ENCODE measurements at regions not wholly inside any gene's neighbourhood (a gene's known extent, or its start where the extent isn't known, plus 50 kb on each side); places are given as distances from the start of the nearest gene placed in this dataset.
"Not testable (repeated sequence)": the region's sequence is repeated elsewhere in the genome, so short reads cannot be mapped to it uniquely, and the experiment has no call there.

DNA sequence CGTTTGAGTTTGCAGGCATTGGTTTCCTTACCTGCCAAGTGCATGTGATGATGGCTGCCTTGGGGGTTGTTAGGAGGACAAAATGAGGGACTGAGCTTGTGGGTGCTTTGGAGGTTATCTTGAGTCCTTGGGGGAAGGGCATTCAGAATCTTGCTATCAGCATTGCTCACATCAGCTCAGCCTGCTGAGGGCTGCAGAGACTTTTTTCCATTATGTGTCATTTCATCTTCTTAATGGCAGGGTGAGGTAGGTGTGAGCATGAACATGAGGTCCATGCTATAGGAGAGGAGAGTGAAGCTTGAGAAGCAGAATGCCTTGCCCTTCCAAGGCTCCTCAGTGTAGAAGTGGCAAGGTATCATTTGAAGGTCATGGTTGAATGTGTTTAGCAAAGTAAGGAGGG, 112.3 kb downstream of the MIAT start:
- no peak for DNase-seq

DNA sequence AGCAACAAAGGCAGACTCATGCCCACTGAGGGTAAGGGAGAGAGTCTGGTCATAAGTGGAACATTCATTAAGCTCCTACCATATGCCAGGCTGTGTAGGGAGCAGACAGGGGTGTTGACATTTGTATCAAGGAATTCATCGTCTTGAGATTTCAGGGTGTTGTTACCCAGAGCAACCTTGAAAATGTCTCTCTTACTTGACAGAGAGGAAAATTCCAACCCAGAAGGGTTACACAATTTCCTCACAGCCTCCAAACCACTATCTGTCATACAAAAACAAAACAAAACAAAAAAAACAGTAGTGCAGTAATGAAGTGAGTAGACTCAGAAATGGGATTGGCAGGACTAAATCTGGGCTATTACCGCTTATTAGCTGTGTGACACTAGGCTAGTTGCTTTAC, 113.2 kb downstream of the MIAT start:
- no peak for DNase-seq

DNA sequence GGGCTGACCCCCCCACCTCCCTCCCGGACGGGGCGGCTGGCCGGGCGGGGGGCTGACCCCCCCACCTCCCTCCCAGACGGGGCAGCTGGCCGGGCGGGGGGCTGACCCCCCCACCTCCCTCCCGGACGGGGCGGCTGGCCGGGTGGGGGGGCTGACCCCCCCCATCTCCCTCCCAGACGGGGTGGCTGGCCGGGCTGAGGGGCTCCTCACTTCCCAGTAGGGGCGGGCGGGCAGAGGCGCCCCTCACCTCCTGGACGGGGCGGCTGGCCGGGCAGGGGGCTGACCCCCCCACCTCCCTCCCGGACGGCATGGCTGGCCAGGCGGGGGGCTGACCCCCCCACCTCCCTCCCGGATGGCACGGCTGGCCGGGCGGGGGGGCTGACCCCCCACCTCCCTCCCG, 115.7 kb downstream of the MIAT start:
- DNase-seq, result not testable (repeated sequence)

DNA sequence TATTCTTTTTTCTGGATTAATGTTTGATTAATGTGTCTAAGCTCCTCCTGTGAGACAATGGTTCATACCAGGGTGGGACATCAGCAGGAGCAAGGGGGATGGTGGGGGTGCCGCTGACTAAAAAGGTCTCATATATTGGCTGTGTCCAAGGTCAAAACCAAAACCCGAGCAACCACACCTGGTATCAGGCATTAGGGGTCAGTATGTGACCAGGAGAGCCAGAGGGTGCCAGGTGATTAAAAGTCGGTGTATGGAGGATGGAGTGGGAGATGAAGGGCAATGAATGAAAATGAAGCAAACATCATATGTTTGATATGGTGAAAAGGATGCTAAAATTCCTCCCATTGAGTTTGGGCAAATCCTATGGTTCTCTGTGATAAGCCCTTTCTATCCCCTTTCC, 118.0 kb downstream of the MIAT start:
- DNase-seq, result no peak

DNA sequence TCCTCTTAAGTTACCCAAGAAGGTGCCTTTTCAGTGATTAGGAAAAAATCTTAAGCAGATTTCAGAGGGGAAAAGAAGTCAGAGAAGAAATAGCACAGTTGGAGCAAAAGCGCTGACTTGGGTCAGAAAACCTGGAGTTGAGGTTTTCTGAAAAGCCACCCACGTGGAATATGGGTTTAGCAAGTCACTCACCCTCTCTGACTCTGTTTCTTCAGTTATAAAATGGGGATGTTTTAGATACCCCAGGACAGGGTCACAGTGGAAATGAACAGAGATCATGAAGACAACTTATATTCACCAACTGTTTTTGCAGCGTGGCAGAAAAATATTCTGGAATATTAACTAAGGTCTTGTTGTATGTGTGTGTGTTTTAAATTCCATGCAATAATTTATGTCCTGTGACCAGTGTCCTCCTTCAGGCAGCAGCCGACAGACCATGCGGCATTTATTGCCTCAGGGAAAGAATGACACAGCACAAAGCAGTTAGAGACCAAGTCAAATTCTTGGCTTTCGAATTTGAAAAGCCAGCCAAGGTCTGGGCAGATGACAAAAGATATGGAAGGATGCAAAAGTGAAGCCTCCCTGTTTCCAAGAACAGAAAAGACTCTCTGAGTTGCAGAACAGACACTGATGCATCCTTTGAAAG, 119.9 kb downstream of the MIAT start:
- no peak for DNase-seq

DNA sequence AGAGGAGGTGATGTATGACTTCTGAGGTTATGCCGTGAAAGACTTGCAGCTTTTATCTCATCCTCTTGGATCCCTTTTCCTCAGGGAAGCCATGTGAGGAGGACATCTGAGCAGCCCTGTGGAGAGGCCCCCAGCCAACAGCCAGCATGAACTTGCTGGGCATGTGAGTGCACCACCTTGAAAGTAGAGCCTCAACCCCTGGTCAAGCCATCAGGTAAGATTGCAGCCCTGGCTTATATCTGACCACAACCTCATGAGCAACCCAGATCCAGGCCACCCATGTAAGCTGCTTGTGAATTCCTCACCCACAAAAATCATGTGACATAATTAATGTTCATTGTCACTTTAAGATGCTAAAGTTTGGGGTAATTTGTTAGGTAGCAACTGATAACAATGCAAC, 121.0 kb downstream of the MIAT start:
- no peak for DNase-seq

DNA sequence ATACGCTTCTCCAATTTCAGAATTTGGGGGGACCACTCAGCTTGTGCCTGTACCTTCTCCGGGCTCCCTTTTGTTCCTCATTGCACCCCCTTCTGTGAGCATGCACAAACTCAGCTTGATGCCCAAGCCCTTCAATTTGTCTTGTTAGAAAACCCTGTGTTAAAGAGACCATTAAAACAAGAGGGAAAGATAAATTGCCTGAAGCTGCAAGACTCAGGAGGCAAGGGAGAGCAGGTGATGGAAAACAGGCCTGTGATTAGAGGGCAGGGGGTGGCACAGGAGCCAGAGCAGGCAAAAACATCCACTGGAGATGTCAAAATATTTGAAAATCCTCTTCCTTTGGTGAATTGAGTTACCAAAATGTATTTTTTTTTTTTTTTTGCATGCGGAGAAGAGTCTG, 121.7 kb downstream of the MIAT start:
- DNase-seq, result no peak

DNA sequence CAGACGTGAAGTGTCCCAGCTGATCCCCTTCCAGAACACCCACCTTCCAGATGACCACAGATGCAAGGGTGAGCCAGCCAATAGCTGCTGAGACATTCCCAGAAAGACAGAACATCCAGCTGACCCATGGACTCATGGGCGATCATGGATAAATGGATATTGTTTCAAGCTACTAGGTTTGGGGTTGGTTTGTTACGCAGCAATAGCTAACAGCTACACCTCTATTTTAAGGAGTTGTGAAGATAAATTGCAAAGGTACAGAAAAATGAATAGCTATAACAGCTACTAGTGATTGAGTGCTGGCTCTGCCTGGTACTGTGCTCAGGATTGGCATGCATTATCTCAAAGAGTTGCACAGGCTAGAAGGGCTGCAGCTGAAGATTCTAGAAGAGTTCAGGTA, 122.5 kb downstream of the MIAT start:
- DNase-seq, result no peak

DNA sequence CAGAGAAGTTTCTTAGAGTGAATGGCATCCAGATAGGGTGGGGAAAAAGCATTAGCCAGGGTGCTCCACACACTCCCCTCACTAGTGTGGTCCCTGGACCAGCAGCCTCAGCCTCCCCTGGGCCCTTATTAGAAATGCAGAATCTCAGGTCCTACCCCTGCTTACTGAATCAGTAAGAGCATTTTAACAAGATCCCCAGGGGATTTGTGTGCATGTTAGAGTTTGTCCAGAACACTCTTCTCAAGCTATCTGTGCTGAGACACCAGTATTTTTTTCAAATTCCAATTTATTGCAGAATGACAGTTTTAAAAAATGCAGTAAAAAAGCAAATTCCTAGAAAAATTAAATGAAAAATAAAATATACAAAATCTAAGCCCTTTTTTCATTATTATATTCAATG, 123.1 kb downstream of the MIAT start:
- no peak for DNase-seq

DNA sequence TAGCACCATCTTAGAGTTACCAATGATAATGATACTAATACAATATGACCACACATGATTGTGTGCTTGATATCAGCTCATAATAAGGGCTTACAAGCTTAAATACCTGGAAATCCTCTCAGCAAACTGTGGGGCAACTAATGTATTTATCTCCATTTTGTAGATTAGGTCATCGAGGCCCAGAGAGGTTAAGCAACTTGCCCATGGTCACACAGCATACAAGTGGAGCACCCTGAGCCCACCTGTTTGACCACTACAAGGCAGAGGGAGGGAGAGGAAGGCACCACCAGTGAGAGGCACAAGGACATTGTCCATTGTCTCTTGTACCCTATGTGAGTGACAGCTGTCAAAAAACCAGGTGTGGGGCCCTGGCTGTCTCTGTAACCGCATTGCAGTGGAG, 123.7 kb downstream of the MIAT start:
- DNase-seq, result no peak

DNA sequence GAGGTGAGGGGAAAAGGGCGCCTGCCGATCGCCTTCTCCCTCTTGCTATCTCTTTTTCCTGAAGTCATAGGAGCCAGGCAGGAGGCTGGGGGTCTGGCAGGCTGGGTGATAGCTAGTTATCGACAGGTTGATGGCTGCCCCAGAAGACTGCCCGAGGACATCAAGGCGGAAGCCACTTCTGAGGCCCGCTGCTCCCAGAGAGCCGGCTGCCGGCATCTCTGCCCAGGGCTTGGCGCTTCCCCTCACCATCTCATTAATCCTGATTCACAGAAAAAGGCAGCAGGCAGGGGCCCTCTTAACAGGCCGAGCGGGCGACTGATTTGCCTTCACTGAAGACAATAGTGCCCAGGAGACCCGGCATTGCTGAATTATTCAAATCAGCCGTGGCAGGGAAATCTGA, 124.2 kb downstream of the MIAT start:
- no peak for DNase-seq

DNA sequence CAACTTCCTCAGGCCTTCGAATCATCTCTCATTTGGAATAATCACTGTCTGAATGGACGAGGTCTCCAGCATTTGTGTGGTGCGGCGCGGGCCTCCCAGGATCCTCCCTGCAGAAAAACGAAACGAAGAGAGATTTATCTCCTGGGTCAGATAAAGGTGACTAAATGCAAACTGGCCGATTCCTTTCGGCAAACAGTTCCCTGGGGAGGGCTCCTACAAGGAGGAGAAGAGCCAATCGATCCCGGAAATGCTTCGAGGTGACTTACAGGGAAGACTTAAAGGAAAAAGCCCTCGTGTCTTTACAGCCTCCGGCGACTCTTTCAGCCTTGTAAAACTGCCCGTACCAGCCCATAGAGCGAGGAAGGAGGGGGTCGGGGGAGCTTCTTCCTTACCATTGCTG, 126.5 kb downstream of the MIAT start:
- DNase-seq, result no peak

DNA sequence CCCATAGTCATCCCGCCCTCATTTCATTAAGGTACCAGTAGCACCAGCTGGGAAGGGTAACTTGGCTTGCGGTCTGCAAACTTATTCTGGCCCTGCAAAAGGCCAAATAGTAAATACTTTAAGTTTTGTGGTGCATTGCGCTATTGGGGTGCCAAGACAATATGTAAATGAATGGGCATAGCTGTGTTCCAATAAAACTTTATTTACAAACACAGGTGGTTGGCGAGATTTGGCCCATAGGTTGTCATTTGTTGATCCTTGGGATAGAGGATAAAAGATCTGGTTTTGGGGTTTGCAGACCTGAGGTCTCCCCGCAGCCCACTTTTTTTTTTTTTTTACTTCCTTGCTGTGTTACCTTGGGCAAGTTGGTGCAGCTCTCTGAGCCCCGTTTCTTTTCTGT, 127.4 kb downstream of the MIAT start:
- no peak for DNase-seq

DNA sequence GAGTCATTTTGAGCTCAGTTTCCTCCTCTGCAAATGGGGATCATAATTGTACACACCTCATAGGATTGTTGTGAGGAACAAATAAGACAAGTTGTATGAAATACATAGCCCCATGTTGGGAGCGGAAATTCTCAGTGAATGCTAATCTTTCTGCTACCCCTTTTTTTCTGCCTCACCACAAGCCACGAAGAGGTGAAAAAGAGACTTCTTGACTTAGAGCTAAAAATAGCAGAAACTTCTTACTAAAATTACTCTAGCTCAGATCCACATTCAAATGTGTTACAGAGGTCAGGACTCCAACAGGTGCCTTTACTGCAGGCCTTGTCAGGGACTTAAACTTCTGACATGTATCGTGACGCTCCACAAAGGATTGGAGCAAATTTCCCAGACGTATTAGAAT, 128.5 kb downstream of the MIAT start:
- no peak for DNase-seq

DNA sequence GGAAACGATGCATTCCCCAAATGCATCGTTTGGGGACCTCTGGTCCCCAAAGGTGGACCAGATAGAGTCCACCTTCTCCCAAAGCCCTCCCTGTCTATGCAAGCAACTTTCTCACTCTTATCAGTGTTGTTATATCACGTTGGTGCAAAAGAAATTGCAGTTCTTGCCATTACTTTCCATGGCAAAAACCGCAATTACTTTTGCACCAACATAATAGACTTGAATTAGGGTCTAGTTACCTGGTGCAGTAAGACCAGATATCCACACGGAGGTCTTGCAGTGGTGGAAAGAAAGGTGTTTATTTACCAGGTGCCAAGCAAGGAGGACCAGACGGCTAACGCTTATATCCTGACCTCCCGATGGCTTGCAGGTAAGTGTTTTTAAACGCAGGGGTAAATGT, 129.0 kb downstream of the MIAT start:
- no peak for DNase-seq

DNA sequence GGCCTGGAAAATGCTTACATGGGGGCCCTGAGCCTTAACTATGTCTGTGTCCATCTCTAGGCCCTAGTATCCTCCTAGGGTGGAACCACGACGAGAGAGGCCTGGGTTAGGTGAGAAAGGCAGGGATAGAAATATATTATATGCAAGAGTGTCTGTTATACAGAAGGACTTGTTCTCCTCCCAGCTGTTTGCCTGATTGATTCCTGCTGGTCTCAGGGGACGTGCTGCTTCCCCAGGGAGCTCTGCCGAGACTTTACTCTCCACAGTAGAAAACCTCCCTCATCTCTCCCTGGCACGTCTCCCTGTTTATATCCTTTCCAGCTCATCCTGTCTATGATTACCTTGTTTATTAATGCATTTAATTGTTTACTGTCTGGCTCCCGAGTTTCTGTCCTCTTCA, 132.6 kb downstream of the MIAT start:
- DNase-seq, result no peak

DNA sequence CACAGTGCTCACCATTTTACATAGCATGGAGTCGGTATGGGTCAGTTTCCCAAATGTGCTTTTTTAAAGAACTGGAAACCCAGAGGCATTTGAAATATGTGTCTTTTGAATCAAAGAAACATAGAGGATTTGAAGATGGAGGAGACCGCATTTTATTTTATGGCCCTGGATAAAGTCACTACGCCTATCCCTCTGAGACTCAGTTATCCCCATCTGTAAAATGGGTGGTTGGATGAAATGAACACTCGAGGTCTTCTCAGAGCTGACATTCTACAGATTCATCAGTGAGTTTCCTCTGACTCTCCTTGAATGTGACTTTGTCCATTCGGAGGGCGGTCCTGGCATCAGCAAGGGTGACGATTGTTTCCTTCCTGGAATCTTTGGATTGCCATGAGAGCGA, 135.1 kb downstream of the MIAT start:
- no peak for DNase-seq

DNA sequence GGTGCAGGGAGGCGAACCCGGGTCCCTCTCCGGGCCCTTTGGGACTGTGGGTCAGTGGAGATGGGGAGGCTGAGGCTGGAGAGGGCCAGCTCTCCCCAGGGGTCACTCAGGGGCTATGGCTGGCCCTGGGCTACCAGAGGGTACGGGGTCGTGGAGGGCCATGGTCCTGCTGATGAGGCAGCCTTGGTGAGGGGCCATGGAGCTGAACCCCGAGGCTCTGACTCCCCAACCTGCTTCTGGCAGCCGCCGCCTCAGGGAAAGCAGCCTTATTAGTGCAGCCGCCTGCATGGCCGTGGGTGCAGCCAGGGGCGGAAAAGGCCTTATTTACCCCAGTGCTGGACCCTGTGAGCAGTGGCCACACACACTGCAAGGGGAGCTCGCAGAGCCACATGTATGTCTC, 139.4 kb downstream of the MIAT start:
- DNase-seq, result no peak

DNA sequence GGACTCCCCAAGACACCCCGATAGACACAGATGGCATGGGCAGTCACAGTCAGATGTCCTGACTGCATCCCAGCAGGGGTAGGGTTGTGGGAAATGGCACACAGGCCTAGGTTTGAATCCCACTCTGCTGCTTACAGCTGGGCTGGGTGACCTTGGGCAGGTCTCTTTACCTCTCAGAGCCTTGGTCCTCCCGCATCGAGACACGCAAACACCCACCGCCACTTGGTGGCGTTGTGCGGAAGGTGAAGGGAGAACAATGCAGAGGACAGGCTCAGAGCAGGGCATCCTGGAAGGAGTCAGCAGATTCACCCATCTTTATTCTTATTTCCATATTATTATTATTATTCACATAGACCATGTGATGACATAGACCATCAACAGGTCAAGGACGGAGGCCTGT, 140.5 kb downstream of the MIAT start:
- DNase-seq, result no peak

DNA sequence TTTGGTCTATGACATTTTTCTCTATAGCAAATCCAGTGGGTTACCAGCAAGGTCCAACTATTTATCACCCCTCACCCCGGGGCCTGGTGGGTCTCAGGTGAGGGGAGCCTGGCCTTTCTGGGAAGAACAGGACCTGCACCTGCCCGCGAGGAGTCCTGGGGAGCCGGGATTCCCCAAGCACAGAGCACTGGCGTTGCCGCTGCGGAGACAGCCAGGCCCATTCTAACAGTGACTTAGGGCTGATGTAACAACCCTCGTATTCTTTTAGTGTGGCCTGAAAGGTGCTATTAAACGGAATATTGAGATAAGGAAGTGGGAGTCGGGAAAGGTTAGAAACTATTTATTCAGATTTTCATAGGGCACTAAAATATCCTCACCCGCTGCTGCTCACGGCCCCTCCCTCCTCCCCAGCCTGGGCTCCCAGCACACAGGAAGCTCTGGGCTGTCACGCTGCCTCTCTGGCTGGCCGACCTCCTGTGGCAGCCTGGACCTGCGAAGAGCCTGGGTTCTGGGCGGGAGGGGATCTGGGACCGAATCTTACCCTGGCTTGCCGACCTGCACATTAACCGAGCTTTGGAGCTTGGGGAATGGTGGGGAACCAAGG, 141.2 kb downstream of the MIAT start:
- no peak for DNase-seq

DNA sequence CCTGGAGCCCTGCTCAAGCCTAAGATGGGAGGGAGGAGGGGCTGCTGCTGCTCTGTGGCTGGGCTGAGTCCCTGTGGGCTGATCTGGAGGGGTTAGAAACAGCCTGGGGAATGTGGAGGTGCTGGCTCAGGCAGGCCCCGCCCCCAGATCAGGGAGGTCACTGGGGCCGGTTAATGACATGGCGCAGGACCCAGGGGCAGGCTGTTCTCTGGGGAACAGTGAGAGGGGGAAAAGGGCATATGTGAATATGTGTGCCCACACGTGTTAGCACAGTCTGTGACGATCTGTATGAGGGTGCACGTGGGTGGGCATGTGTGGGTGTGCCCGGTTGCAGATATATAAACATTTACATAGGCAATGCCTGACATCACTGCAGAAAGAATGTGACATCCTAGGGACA, 143.5 kb downstream of the MIAT start:
- no peak for DNase-seq

DNA sequence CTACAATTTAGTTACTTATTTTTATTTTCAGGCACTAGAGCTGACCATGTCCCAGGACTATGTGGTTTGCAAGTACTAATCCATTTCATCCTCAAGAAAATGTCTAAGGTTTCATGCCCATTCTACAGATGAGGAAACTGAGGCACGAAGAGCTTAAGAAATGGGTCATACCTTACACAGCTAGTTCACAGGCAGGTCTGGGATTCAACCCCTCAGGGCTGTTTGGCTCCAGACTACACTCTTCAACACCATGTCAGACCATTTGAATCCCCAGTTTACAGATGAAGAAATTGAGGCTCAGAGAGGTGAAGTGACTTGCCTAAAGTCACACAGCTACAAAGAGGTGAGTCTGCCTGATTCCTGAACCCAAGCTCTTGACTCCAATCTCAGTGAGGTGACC, 144.1 kb downstream of the MIAT start:
- no peak for DNase-seq

DNA sequence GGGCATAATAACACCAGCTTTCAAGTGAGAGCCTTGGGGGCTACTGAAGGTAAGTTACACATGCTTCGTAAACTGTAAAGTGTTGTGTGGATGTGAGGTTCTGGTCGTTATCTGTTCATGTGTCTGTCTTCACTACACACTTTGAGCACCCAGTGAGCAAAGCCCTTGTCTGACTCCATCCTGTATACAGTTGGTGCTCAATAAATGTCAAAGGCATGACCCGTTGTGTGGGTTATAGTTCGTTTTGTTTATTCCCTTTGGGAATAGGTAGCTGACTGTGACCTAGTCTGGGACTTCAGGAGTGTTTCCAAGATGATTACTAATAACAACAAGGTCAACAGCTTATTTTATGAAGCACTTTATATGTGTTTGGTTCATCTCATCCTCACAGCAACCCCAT, 146.9 kb downstream of the MIAT start:
- DNase-seq, result no peak

DNA sequence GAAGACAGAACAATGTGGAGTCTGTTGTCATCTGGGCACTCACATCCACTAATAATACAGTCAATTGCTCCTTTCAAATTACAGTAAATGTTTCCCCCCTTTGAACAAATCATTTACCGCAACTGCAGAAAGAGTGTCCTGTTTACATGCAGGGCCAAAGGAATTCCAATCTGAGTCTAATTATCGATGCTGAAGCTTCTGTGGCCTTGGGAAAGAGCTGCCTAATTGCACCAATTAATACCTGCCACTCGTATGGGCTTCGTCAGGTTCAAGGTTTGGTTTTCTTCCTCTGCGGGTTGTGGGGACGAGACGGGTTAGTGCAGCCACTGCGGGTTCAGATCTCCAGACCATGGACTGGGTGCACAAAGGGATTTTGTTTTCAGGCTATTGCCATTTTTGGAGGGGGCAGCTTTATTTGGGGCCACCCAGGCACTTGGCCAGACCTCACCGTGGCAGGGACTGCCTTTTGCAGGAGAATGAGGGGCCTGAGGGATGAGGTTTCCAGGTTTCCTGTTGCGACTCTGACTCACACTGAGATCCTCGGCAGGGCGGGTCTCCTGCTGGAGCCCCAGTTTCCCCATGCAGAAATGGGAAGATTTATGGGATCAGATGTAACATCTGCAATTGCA, 147.6 kb downstream of the MIAT start:
- DNase-seq, result no peak

Measured in kidney glomerular epithelial cell (primary cell).